Suppressor macrophage treated with lipopolysaccharide for 1 hour (primary cell): ENCODE measurements at regions not wholly inside any gene's neighbourhood (a gene's known extent, or its start where the extent isn't known, plus 50 kb on each side); places are given as distances from the start of the nearest gene placed in this dataset.
"Not testable (repeated sequence)": the region's sequence is repeated elsewhere in the genome, so short reads cannot be mapped to it uniquely, and the experiment has no call there.

ENCODE experiments used
- DNase-seq, 3 donors: peaks; one replicate each; pipeline ENCODE4 v3.0.0-alpha.2; 2020 to 2022

DNA sequence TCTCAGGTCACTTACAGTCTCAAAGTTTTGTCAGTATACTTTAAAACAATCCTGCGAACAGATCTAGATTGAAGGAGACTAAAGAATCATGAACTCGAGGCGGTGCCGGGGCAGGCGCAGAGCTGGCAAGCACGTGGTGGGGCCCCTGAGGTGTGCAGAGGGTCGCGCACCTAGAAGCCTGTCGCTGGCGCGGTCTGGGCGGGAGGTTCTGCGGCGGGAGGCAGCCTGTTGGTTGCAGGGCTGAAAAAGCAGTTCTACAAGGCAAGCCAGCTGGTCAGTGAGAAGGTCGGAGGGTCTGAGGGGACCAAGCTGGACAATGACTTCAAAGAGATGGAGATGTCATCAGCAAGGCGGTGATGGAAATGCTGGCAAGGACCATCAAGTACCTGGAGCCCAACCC, 147.0 kb downstream of the GOSR1 start:
- DNase-seq, result not testable (repeated sequence)

DNA sequence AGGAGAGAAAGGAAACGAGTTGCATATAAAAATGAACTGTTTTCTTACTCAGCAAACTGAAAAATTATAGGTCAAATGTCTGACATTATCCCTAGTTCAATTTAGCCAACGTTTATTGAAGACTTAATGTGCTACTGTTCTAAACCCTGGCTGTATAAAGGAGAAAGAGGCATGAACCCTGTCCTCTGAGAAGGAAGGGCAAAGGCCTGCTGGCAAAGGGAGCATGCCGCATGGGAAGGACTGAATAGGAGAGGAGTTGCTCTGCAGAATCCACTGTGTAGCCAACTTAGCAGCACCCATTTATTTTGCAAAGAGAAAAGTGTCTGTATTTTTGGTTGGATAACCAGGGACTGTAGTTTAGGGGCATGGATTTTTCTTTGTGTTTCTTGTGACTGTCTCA, 132.5 kb downstream of the GOSR1 start:
- DNase-seq, result not testable (repeated sequence)

DNA sequence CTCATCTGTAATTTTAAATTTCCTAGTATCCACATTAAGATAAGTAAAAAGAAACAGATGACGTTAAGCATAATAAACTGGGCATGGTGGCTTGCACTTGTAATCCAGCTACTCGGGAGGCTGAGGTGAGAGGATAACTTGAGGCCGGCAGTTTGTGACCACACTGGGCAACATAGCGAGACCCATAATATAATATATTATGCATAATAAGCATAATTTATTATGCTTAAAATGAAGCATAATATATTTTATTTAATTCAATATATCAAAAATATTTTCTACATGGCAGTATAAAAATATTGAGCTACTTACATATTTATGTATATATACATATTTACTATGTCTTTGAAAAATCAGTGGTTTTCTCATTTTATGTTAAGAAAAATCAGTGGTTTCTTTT, 128.3 kb downstream of the GOSR1 start:
- no peak for DNase-seq

DNA sequence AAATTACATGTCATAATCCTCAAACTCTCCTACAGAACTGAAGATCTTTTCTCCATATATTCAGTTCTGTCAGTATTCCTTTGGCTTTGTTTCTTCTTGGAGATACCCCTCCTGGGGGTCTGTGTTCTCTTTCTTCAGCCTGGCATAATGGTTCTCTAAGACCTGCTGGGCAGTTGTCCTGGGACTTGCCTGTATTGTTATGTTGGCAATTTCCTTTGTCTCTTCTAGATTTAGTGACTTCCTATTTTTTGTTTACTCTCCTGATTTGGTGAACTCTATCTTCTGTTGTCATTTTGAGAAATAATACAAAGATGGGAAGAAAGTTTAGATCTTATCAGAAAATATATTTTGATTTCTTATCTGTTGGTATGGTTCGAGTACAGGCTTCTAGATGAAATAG, 127.8 kb downstream of the GOSR1 start:
- no peak for DNase-seq

DNA sequence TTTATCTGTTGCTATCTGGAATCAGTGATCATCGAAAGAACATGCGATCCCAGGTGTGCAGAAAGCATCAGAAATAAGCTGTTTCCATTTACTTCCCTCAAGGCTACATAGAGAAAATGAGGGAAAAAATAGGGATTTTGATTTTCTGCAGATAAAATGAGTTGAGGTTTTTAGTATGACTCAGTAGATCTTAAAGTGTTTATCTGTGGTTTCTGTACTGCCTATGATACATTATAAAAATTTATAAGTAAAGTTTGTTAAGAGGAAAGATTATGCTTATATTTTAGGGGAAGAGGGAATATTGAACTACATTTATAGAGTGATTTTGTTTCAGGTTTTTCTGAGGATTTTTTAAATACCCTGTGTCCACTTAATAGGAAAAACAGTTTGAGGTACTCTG, 125.2 kb downstream of the GOSR1 start:
- DNase-seq, result not testable (repeated sequence)

DNA sequence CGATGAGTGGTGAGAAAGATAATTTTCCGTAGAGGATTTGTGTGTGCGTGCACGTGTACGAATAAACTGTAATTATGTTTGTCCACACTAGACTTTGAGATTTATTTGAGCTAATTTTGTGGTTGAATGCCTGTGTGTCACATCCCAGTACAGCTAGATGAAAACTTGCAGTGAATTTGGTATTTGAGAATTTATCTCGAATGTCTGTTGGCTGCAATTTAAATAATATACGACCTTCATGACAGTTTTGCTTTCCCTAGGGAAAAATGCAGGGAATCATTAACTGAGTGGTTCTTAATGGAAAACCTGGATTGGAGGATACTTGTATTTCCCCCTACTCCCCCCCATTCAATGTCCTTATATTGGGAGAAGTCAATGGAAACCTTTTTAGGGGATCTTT, 124.8 kb downstream of the GOSR1 start:
- DNase-seq, result not testable (repeated sequence)

DNA sequence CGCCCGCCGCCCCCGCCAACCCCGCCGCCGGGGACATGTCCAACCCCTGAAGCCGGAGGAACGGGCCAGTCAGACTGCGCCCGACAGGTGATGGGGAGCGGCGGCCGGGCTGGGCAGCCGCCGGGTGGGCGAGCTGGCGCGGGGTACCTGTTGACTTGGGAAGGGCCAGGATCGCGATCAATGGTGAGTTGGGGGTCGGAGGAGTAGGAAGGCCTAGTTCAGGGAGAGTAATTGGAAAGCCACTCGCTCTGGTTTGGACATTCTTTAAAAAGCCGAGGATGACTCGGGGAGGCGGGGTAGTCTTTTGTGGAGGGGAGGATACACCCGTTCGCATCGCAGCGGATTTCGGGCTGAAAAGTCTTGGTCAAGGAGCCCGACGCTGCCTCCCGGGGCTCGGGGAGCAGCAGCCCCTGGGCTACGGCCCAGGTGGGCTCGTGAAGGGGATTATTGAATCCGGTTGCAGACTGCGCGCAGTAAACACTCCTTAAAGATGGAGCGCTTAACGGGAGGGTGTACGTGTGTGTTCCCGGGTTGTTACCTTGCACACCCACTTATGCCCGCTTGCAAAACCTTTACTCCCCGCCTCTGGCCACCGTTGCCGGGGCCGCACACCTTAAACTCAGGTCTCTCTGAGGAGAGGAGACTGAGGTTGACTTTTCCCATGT, 123.8 kb downstream of the GOSR1 start:
- DNase-seq, result no peak

DNA sequence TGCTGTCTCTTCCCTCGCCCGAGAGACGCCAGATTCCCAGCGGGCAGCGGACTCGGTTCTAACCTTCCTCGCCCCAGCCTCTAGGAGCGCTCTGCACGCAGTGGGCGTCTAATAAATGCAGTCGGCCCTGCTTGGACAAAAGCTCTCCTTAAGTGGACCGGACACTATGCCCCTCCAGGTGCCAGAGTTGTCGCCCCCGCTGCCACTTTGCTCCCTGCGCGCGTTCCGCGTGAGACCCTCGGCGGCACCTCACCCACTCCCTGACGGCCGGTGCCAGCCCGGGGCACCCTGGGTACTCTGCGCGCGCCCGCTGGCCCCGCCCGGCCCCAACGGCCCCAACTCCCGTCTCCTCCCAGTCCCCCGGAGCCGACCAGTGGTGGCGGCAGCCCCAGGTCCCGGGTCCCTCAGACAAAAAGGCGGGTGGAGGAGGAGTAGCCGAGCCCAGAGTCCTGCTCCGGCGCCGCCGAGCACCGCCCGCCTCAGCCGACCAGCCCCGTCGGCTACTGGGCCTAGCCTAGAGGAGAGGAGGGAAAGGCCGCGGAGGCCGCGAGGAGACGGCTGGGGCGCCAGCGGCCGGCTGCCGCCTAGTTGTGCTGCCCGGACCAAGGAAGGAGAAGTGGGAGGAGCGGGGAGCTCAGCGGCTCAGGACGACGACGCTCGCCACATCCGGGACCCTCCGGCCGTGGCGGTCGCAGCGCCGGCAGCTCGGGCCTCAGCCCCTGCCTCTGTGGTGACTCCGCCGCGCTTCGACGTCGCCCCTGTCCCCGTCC, 123.0 kb downstream of the GOSR1 start:
- peak; percentile 85 to 94 (median 88) for DNase-seq

DNA sequence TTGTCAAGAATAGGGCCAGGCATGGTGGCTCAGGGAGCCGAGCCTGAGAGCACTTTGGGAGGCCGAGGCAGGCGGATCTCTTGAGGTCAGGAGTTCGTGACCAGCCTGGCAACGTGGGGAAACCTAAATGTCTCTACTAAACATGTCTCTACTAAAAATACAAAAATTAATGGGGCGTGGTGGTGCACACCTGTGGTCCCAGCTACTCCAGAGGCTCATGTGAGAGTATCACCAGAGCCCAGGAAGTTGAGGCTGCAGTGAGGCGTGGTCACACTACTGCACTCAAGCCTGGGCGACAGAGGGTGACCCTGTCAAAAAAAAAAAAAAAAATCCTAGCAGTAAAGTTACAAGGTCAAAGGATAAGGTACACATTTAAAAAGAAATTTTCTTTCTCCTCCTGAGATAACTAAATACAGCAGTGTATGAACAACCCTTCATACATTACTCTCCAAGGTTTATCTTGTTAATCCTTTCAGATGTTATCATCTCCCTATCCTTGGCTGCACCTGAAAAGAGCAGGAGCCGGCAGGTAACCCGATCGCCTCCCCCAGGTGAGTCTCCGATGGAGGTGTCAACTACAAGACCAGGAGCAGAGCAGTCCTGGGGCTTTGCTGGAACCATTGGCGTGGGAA, 122.3 kb downstream of the GOSR1 start:
- no peak for DNase-seq

DNA sequence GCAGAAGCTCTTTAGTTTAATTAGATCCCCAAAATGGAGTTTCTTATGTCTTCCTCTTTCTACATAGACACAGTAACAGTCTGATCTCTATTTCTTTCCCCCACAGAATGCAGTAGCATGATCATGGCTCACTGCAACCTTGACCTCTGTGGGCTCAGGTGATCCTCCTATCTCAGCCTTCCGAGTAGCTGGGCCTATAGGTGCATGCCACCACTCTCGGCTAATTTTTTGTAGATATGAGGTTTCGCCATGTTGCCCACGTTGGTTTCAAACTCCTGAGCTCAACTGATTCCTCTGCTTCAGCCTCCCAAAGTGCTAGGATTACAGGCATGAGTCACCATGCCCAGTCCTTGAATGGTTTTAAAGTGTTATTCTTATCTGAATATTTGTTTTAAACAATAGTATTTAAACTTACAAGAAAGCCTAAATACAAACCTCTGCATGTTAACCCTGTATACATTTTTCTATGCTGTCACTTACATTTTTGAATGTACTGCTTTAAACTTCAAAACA, 120.6 kb downstream of the GOSR1 start:
- DNase-seq, result no peak

DNA sequence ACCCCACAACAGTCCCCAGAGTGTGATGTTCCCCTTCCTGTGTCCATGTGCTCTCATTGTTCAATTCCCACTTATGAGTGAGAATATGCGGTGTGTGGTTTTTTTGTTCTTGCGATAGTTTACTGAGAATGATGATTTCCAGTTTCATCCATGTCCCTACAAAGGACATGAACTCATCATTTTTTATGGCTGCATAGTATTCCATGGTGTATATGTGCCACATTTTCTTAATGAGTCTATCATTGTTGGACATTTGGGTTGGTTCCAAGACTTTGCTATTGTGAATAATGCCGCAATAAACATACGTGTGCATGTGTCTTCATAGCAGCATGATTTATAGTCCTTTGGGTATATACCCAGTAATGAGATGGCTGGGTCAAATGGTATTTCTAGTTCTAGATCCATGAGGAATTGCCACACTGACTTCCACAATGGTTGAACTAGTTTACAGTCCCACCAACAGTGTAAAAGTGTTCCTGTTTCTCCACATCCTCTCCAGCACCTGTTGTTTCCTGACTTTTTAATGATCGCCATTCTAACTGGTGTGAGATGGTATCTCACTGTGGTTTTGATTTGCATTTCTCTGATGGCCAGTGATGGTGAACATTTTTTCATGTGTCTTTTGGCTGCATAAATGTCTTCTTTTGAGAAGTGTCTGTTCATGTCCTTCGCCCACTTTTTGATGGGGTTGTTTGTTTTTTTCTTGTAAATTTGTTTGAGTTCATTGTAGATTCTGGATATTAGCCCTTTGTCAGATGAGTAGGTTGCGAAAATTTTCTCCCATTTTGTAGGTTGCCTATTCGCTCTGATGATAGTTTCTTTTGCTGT, 120.0 kb downstream of the GOSR1 start:
- not testable (repeated sequence) for DNase-seq

DNA sequence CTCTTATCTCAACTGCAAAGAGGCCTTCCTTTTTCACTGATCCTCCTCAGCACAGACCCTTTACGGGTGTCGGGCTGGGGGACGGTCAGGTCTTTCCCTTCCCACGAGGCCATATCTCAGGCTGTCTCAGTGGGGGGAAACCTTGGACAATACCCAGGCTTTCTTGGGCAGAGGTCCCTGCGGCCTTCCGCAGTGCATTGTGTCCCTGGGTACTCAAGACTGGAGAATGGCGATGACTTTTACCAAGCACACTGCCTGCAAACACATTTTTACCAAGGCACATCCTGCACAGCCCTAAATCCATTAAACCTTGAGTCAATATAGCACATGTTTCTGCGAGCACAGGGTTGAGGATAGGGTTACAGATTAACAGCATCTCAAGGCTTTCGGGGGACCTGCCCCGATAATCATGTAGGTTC, 117.8 kb downstream of the GOSR1 start:
- not testable (repeated sequence) for DNase-seq

DNA sequence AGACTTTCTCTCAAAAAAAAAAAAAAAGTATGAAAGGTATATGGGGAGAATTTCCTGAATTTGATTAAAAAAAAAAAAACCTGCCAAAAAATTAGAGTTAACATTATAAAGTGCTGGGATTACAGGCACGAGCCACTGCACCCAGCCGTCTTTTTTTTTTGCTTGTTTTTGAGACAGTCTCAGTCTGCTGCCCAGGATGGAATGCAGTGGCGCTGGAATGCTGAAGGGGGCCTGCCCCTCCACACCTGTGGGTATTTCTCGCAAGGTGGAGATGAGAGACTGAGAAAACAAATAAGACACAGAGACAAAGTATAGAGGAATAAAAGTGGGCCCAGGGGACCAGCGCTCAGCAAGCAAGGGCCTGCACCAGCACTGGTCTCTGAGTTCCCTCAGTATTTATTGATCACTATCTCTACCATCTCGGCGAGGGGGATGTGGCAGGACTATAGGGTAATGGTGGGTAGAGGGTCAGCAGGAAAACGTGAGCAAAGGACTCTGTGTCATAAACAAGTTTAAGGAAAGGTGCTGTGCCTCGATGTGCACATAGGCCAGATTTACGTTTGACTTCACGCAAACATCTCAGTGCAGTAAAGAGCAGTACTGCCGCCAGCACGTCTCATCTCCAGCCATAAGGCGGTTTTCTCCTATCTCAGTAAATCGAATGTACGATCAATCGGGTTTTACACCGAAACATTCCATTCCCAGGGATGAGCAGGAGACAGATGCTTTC, 117.2 kb downstream of the GOSR1 start:
- no peak for DNase-seq

DNA sequence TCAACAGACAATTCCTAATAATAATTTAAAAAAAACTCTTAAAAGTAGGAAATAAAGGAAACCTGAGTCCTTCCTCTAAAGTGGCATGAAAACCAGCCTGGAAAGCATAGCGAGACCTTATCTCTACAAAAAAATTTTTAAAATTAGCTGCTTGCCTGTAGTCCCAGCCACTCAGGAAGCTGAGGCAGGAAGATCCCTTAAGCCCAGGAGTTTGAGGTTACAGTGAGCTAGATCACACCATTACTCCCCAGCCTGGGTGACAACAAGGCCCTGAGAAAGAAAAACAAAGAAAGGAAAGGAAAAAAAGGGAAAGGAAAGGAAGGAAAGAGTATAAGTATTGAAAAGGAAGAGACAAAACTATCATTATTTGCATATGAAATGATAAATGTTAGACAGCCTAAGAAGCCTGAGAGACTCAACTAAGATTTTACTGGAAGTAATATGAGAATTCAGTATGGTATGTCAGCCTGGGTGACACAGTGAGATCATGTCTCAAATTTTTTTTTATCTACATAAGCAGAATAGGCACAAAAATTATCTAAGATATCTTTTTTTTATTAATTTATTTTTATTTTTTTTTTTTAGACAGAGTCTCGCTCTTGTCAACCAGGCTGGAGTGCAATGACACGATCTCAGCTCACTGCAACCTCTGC, 113.0 kb downstream of the GOSR1 start:
- DNase-seq, result no peak

DNA sequence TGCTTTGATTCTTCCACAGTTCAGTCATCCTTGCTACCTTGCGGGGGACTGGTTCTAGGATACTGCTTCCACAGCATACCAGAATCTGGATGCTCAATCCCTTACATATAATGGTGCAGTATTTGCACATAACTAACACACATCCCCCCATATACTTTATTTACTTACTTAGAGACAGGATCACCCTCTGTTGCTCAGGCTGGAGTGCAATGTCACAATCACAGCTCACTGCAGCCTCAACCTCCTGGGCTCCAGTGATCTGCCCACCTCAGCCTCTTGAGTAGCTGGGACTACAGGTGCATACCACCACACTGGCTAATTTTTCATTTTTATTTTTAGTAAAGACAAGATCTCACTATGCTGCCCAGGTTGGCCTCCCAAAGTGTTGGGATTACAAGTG, 112.2 kb downstream of the GOSR1 start:
- no peak for DNase-seq

DNA sequence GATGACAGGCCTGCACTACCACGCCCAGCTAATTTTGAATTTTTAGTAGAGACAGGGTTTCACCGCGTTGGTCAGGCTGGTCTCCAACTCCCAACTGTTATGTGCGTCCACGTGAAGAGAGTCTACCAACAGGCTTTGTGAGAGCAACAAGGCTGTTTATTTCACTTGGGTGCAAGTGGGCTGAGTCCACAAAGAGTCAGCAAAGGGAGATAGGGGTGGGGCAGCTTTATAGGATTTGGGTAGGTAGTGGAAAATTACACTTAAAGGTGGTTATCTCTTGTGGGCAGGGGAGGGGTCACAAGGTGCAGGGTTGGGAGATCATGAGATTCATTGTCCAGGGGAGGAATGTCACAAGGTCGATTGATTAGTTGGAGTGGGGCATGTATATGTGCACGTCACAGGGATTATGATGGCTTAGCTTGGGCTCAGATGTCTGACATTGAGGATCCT, 111.6 kb downstream of the GOSR1 start:
- no peak for DNase-seq

DNA sequence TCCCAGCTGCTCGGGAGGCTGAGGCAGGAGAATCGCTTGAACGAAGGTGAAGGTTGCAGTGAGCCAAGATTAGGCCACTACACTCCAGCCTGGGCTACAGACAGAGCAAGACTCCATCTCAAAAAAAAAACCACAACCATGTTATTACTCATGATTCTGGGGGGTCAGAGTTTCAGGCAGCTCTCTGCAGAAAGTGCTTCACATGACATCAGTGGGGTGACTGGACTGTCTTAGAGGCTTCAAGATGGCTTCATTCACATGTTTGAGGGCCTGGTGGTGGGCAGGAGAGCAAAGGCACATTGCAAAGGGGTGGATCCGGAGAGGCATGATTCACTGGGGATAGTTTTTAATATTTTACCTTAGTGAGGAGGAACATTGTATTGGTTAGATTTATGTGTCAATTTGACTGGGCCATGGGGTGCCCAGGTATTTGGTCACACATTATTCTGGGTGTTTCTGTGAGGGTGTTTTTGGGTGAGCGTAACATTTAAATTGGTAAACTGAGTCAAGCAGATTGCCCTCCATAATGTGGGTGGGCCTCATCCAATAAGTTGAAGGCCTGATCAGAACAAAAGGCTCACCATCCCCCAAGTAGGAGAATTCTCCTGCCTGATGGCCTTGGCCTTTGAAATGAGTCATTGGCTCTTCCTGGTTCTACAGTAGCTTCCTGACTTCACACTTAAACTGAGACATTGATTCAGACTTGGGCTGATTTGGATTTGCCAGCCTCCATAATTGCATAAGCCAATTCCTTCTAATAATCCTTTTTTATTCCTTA, 109.8 kb downstream of the GOSR1 start:
- peak; percentile 42 to 70 (median 63) for DNase-seq

DNA sequence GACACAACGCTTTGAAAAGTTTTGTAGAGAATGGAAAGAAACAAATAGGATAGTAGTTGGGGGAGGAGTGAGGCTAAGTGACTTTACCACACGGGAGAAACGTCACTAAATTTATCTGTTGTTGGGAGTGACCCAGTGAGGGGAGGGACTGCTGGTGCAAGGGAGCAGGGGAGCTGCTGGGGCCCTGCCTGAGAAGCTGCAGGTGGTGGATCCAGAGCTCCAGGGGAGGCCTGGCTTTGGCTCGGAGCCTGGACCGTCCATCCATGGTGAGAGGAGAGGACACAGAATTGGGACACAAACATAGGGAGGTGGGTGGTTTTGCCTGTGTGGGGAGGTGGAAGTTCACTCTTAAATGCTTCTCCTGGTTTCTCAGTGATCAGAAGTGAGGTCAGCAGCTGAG, 107.6 kb downstream of the GOSR1 start:
- DNase-seq, result no peak

DNA sequence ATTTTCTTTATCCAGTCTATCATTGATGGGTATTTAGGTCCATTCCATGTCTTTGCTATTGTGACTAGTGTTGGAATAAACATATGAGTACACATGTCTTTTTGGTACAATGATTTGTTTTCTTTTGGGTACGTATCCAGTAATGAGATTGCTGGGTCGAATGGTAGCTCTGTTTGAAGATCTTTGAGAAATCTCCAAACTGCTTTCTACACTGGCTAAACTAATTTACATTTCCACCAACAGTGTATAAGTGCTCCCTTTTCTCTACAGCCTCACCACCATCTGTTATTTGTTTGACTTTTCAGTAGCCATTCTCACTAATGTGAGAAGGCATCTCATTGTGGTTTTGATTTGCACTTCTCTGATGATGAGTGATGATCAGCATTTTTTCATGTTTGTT, 103.7 kb downstream of the GOSR1 start:
- no peak for DNase-seq

DNA sequence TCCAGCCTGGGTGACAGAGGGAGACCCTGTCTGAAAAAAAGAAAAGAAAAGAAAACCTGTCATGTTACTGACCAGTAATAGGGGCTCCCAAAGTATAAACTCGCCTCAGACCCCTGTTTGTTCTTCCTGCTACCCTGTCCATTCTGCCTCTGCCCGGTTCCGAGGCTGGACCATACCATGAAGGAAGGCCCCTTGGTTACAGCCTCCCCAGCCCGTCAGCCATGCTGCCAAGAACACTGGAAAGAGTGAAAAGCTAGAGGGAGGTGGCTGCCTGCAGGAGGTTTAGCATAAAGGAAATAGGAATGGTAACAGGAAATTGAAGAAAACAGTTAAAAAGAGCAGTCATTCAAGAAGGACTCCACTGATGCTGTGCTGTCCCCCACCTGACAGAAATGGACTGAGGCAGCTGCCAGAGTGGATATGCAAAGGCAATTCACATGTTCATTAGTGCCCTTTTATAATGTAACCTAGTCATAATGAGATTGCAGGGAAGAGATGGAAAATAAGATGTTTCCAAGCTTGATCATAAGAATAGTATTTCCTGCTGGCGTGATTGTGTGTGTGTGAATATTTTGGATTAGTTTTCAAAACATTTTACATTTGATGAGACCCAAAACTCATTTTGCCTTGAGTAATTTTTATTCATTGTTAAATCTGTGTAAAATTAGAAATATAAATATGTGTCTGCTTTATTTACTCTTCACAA, 102.6 kb downstream of the GOSR1 start:
- no peak for DNase-seq
